Gastrocnemius medialis (tissue), 4 donors: ENCODE measurements at regions not wholly inside any gene's neighbourhood (a gene's known extent, or its start where the extent isn't known, plus 50 kb on each side); places are given as distances from the start of the nearest gene placed in this dataset.

Source experiments
- POLR2A ChIP-seq, 2 donors: fragments of 450-650 bp; IDR thresholded peaks; one replicate each; pipeline ENCODE4 v1.6.1; 2017; ENCODE audit warnings: antibody characterized with exemption in 2 of 2, mild to moderate bottlenecking in 2 of 2, moderate library complexity in 2 of 2
- TF ChIP-seq, protein P1 (sequence below), 5 experiments: fragments of 450-650 bp in 3 of 5; fragments of 200-600 bp in 2 of 5; sonication (generic) in 2 of 5; IDR thresholded peaks in 4 of 5; conservative IDR thresholded peaks in 1 of 5; 1 replicate in 4 of 5; 2 replicates in 1 of 5; pipeline ENCODE4 v1.5.1; 2016 to 2019; ENCODE audit warnings: antibody characterized with exemption in 5 of 5, mild to moderate bottlenecking in 3 of 5, moderate library complexity in 3 of 5

- TF ChIP-seq, protein P1, sequence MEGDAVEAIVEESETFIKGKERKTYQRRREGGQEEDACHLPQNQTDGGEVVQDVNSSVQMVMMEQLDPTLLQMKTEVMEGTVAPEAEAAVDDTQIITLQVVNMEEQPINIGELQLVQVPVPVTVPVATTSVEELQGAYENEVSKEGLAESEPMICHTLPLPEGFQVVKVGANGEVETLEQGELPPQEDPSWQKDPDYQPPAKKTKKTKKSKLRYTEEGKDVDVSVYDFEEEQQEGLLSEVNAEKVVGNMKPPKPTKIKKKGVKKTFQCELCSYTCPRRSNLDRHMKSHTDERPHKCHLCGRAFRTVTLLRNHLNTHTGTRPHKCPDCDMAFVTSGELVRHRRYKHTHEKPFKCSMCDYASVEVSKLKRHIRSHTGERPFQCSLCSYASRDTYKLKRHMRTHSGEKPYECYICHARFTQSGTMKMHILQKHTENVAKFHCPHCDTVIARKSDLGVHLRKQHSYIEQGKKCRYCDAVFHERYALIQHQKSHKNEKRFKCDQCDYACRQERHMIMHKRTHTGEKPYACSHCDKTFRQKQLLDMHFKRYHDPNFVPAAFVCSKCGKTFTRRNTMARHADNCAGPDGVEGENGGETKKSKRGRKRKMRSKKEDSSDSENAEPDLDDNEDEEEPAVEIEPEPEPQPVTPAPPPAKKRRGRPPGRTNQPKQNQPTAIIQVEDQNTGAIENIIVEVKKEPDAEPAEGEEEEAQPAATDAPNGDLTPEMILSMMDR (IDR thresholded peaks at IDR 0.05 in 4 of 5, conservative IDR thresholded peaks at IDR 0.05 in 1 of 5), result no peak
- no peak for TF ChIP-seq POLR2A (IDR thresholded peaks at IDR 0.05)
Measured at GRCh38 chr18:22814329-22814703, 118.8 kb upstream of the RBBP8 start.
